Tibial nerve (tissue), 4 donors: ENCODE measurements at regions not wholly inside any gene's neighbourhood (a gene's known extent, or its start where the extent isn't known, plus 50 kb on each side); places are given as distances from the start of the nearest gene placed in this dataset. TPM values are rescaled to one million over a fixed set of nuclear protein-coding genes. Genes with fewer than 3 reads are reported as not detected.

ENCODE experiments used
- DNase-seq, 2 donors: peaks; one replicate each; pipeline ENCODE4 v3.0.0-alpha.2; 2019; ENCODE audit warnings: low spot score in 2 of 2
- H3K27ac ChIP-seq, 4 donors: fragments of 200-600 bp; sonication (generic) in 3 of 4; one replicate each; pipeline ENCODE4 v1.5.1; 2017 to 2019; ENCODE audit warnings: mild to moderate bottlenecking in 1 of 4
- H3K27me3 ChIP-seq, 2 donors: fragments of 200-600 bp; sonication (generic) in 1 of 2; one replicate each; pipeline versions ENCODE4 v1.5.1 to v1.6.0; 2017 to 2019
- H3K36me3 ChIP-seq, 3 donors: fragments of 200-600 bp; sonication (generic); one replicate each; pipeline ENCODE4 v1.5.1; 2018 to 2019
- H3K4me1 ChIP-seq, 4 donors: fragments of 200-600 bp; sonication (generic) in 3 of 4; one replicate each; pipeline ENCODE4 v1.5.1; 2017 to 2019
- H3K4me3 ChIP-seq, 4 donors: fragments of 200-600 bp; sonication (generic) in 3 of 4; one replicate each; pipeline ENCODE4 v1.5.1; 2017 to 2019; ENCODE audit warnings: mild to moderate bottlenecking in 1 of 4, moderate library complexity in 1 of 4
- H3K9me3 ChIP-seq, 4 donors: fragments of 200-600 bp; sonication (generic) in 3 of 4; one replicate each; pipeline ENCODE4 v1.5.1; 2017 to 2019
- CTCF ChIP-seq, 5 experiments: fragments of 200-600 bp in 3 of 5; fragments of 450-650 bp in 2 of 5; sonication (generic) in 3 of 5; IDR thresholded peaks; one replicate each; pipeline ENCODE4 v1.5.1; 2016 to 2019; ENCODE audit warnings: antibody characterized with exemption in 5 of 5, mild to moderate bottlenecking in 3 of 5, moderate library complexity in 2 of 5
- EP300 ChIP-seq, 2 donors: sonication (generic); formaldehyde crosslinking; IDR thresholded peaks; one replicate each; pipeline ENCODE4 v1.6.1; 2017; ENCODE audit warnings: antibody characterized with exemption in 2 of 2, mild to moderate bottlenecking in 1 of 2
- POLR2A ChIP-seq, 2 donors: fragments of 450-650 bp; IDR thresholded peaks; one replicate each; pipeline ENCODE4 v1.6.1; 2017; ENCODE audit warnings: antibody characterized with exemption in 2 of 2, mild to moderate bottlenecking in 2 of 2, moderate library complexity in 2 of 2
- WGBS, 2 donors: methylation state at CpG; one replicate each; pipeline ENCODE4 v1.1.5; 2018; 5-methylcytosine and 5-hydroxymethylcytosine counted together
- small RNA-seq: library from RNA; depleted of rRNA; stranded (forward); fragments of <200 nt; gene quantifications from one replicate; pipeline ENCODE3, GENCODE V24; 2016

DNA sequence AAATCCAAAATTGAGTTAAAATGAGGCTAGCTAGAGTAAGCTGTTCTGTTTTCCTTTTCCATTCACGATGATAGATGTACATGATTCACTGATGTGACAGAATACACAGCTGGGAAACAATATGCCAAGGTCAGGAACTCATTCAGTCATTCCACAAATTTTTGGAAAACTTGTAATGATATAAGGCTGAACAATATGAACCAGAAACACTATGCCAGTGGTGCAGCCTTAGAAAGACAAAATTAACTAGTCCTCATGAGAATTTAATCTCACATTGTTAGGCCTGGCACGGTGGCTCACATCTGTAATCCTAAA lies 50.0 kb upstream of the NDST3 start:
- H3K27me3 ChIP-seq, result no peaks in the 10 kb centered on the region
- 70 to 76% methylated on average over 2 of the region's 2 CpGs for WGBS, 2 donors
- no peak for DNase-seq

More for the DNA sequence above, 50.0 kb upstream of the NDST3 start:
- H3K9me3 ChIP-seq, result no peaks in the 10 kb centered on the region
- H3K36me3 ChIP-seq, result no peaks in the 10 kb centered on the region
- H3K4me1 ChIP-seq, result no peaks in the 10 kb centered on the region
- TF ChIP-seq CTCF (IDR thresholded peaks at IDR 0.05) (no peak), POLR2A (IDR thresholded peaks at IDR 0.05) (no peak), EP300 (IDR thresholded peaks at IDR 0.05) (no peak)
- no peak overlapping the region for H3K4me3 ChIP-seq
- no peak overlapping the region for H3K27ac ChIP-seq

Small RNAs in the stretch of these regions (small RNA-seq; reads per million reads assigned to genes)
- not detected for gene AC107399.1
